ENCODE measurements at regions not wholly inside any gene's neighbourhood (a gene's known extent, or its start where the extent isn't known, plus 50 kb on each side); places are given as distances from the start of the nearest gene placed in this dataset.

DNA sequence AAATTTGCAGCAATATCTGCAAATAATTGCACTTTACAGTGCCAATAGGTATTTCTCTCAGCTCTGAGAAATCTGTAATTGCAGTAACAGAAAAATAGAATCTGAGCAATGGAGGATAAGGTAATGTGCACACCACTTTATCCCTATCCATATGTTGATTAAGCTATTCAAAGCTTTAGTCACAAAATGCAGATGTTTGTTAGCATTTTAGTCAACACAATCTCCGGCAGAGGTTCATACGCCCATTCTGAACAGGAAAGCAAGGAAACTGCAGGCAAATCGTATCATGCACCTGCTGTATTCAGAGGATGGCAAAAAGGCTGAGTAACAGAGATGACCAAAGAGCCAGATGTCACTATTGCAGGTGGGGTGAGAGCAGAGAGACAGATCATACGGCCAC, 566.2 kb upstream of the CDH2 start:
- TF ChIP-seq, protein P1, sequence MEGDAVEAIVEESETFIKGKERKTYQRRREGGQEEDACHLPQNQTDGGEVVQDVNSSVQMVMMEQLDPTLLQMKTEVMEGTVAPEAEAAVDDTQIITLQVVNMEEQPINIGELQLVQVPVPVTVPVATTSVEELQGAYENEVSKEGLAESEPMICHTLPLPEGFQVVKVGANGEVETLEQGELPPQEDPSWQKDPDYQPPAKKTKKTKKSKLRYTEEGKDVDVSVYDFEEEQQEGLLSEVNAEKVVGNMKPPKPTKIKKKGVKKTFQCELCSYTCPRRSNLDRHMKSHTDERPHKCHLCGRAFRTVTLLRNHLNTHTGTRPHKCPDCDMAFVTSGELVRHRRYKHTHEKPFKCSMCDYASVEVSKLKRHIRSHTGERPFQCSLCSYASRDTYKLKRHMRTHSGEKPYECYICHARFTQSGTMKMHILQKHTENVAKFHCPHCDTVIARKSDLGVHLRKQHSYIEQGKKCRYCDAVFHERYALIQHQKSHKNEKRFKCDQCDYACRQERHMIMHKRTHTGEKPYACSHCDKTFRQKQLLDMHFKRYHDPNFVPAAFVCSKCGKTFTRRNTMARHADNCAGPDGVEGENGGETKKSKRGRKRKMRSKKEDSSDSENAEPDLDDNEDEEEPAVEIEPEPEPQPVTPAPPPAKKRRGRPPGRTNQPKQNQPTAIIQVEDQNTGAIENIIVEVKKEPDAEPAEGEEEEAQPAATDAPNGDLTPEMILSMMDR (optimal IDR thresholded peaks at IDR 0.05 in 1 of 3, IDR thresholded peaks at IDR 0.05 in 1 of 3, conservative IDR thresholded peaks at IDR 0.05 in 1 of 3; ENCODE audit: extremely low read depth in 1 of 3, insufficient read depth in 2 of 3, low read length in 3 of 3), result no peak
- TF ChIP-seq EZH2 (IDR thresholded peaks at IDR 0.05; ENCODE audit: low read length), result no peak

All from keratinocyte (primary cell).